Trophoblast cell (in vitro differentiated cells and primary cell): ENCODE measurements at regions not wholly inside any gene's neighbourhood (a gene's known extent, or its start where the extent isn't known, plus 50 kb on each side); places are given as distances from the start of the nearest gene placed in this dataset.

Source experiments
- DNase-seq, 2 donors: peaks; one replicate each; pipeline ENCODE4 v3.0.0-alpha.2; 2016
- H2AFZ ChIP-seq: 2 replicates; pipeline ENCODE4 v1.6.1; 2013; ENCODE audit warnings: low read length, moderate library complexity, mild to moderate bottlenecking; ENCODE audit not compliant: insufficient read depth, poor library complexity
- H2AK5ac ChIP-seq: 2 replicates; pipeline ENCODE4 v1.6.1; 2013; ENCODE audit warnings: mild to moderate bottlenecking, low read length
- H2BK120ac ChIP-seq: 2 replicates; pipeline ENCODE4 v1.6.1; 2013; ENCODE audit warnings: low read length, mild to moderate bottlenecking, moderate library complexity; ENCODE audit not compliant: insufficient read depth, poor library complexity
- H2BK12ac ChIP-seq: 2 replicates; pipeline ENCODE4 v1.6.1; 2013; ENCODE audit warnings: mild to moderate bottlenecking, low read length, moderate library complexity
- H2BK5ac ChIP-seq: 2 replicates; pipeline ENCODE4 v1.6.1; 2013; ENCODE audit warnings: low read length, low read depth, moderate library complexity, mild to moderate bottlenecking; ENCODE audit not compliant: poor library complexity
- H3K14ac ChIP-seq: 2 replicates; pipeline ENCODE4 v1.6.1; 2013; ENCODE audit warnings: mild to moderate bottlenecking, low read length
- H3K18ac ChIP-seq: 2 replicates; pipeline ENCODE4 v1.6.1; 2013; ENCODE audit warnings: mild to moderate bottlenecking, low read length
- H3K23ac ChIP-seq: 2 replicates; pipeline ENCODE4 v1.6.1; 2013; ENCODE audit warnings: low read length
- H3K27ac ChIP-seq: 2 replicates; pipeline ENCODE4 v1.5.1; 2013; ENCODE audit warnings: low read depth, mild to moderate bottlenecking, inconsistent platforms, low read length, moderate library complexity
- H3K27me3 ChIP-seq: 2 replicates; pipeline ENCODE4 v1.6.1; 2013; ENCODE audit warnings: inconsistent platforms, mild to moderate bottlenecking, low read length, moderate library complexity; ENCODE audit not compliant: insufficient read depth
- H3K36me3 ChIP-seq, 2 experiments: 1 replicate in 1 of 2; 2 replicates in 1 of 2; pipeline ENCODE4 v1.6.1; 2013; ENCODE audit warnings: low read length in 2 of 2, mild to moderate bottlenecking in 2 of 2, moderate library complexity in 1 of 2; ENCODE audit not compliant: insufficient read depth in 2 of 2, control insufficient read depth in 1 of 2
- H3K4ac ChIP-seq: 2 replicates; pipeline ENCODE4 v1.6.1; 2013; ENCODE audit warnings: low read depth, mild to moderate bottlenecking, low read length, moderate library complexity
- H3K4me1 ChIP-seq, 2 experiments: 1 replicate in 1 of 2; 2 replicates in 1 of 2; pipeline ENCODE4 v1.6.1; 2013; ENCODE audit warnings: low read length in 2 of 2, mild to moderate bottlenecking in 2 of 2, moderate library complexity in 1 of 2; ENCODE audit not compliant: insufficient read depth in 2 of 2, control insufficient read depth in 1 of 2
- H3K4me2 ChIP-seq: 2 replicates; pipeline ENCODE4 v1.6.1; 2013; ENCODE audit warnings: inconsistent platforms, mild to moderate bottlenecking, low read length, moderate library complexity
- H3K4me3 ChIP-seq: 2 replicates; pipeline ENCODE4 v1.5.1; 2013; ENCODE audit warnings: mild to moderate bottlenecking, low read depth, low read length, inconsistent platforms
- H3K79me1 ChIP-seq: one replicate; pipeline ENCODE4 v1.6.1; 2013; ENCODE audit warnings: low read length
- H3K79me2 ChIP-seq: 2 replicates; pipeline ENCODE4 v1.6.1; 2013; ENCODE audit warnings: low read length, mild to moderate bottlenecking; ENCODE audit not compliant: control insufficient read depth, insufficient read depth, poor library complexity
- H3K9ac ChIP-seq: 2 replicates; pipeline ENCODE4 v1.6.1; 2013; ENCODE audit warnings: mild to moderate bottlenecking, low read length
- H3K9me3 ChIP-seq: 2 replicates; pipeline ENCODE4 v1.6.1; 2013; ENCODE audit warnings: low read depth, mild to moderate bottlenecking, control low read depth, inconsistent platforms, low read length; ENCODE audit not compliant: insufficient read depth
- H4K12ac ChIP-seq: 2 replicates; pipeline ENCODE4 v1.6.1; 2013; ENCODE audit warnings: low read depth, mild to moderate bottlenecking, low read length, moderate library complexity
- H4K8ac ChIP-seq: 2 replicates; pipeline ENCODE4 v1.6.1; 2013; ENCODE audit warnings: low read depth, mild to moderate bottlenecking, low read length, moderate library complexity
- H4K91ac ChIP-seq: one replicate; pipeline ENCODE4 v1.6.1; 2013; ENCODE audit warnings: low read depth, mild to moderate bottlenecking, low read length, moderate library complexity
- WGBS: extraction: QIAGEN DNeasy Blood & Tissue Kit; methylation state at CpG from one replicate; pipeline ENCODE4 v1.1.7; 2013; ENCODE audit warnings: missing lambda C conversion rate; ENCODE audit not compliant: insufficient read length, insufficient coverage; ENCODE audit errors: extremely low coverage; 5-methylcytosine and 5-hydroxymethylcytosine counted together

DNA sequence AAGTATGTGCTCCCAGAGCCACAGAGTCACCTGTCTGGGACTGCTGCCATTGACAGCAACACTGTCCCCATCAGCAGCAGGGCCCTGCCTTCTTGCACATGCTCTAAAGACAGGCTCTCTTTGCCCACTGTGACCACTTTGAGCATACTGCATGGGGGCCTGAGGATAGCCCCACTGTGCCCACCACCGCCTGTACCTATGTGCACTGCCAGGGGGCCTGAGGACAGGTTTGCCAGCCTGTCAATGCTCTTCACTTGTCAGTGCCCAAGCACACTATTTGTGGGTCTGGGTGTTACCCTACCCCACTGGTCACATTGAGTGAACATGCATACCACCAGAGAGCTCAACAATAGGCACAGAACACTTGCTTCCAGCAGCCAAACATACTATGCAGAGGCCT is 1137.0 kb upstream of the FANCL start:
- DNase-seq = no peak
- H3K23ac ChIP-seq = no peak overlapping the region
- H3K27ac ChIP-seq = no peak overlapping the region
- H2BK120ac ChIP-seq = no peak overlapping the region
- no peak overlapping the region for H3K18ac ChIP-seq
- peak overlapping the region; percentile 17 for H3K4me3 ChIP-seq
- H4K8ac ChIP-seq = no peak overlapping the region
- H3K79me2 ChIP-seq = no peaks in the 10 kb centered on the region
- no peak overlapping the region for H2AK5ac ChIP-seq
- H3K4me1 ChIP-seq = no peaks in the 10 kb centered on the region
- peak overlapping the region; percentile 41 for H3K9ac ChIP-seq
- H3K9me3 ChIP-seq = peaks cover 4% of the 10 kb centered on the region
- H3K4ac ChIP-seq = no peak overlapping the region
- no peak overlapping the region for H4K12ac ChIP-seq
- H3K4me2 ChIP-seq = no peak overlapping the region
- no peak overlapping the region for H3K14ac ChIP-seq
- no CpG with 5 or more reads among the region's 1 CpG for WGBS
- no peak overlapping the region for H2BK12ac ChIP-seq
- no peak overlapping the region for H2BK5ac ChIP-seq
- no peak overlapping the region for H2AFZ ChIP-seq
- H3K79me1 ChIP-seq = no peaks in the 10 kb centered on the region
- H4K91ac ChIP-seq = no peak overlapping the region
- no peaks in the 10 kb centered on the region for H3K27me3 ChIP-seq
- H3K36me3 ChIP-seq = no peaks in the 10 kb centered on the region

DNA sequence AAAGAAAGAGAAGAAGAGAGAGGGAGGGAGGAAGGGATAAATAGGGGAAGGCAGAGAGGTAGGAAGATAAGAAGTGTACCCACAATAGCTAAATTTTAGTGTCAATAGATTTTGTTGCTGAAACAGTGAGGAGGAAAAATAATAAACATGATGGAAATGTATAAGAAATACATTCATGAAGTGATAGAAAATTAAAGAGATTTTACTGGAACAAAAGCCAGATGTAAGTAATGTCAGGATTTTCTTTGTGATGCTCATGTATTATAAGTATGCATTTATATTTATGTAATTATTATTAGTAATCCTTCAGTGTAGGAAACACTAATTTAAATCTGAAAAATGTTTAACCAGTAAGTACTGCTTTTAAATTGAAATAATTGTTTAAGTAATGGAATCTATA is 1125.2 kb upstream of the FANCL start:
- Histone ChIP-seq H3K23ac (no peak overlapping the region), H3K4ac (no peak overlapping the region), H3K4me3 (no peak overlapping the region), H2BK120ac (no peak overlapping the region), H3K79me1 (no peaks in the 10 kb centered on the region), H3K9ac (no peak overlapping the region), H3K4me1 (no peaks in the 10 kb centered on the region), H3K79me2 (no peaks in the 10 kb centered on the region), H3K4me2 (no peak overlapping the region), H3K9me3 (no peaks in the 10 kb centered on the region), H3K27ac (no peak overlapping the region), H2AFZ (no peak overlapping the region), H2BK12ac (no peak overlapping the region), H2AK5ac (no peak overlapping the region), H3K36me3 (no peaks in the 10 kb centered on the region), H4K12ac (no peak overlapping the region), H4K8ac (no peak overlapping the region), H4K91ac (no peak overlapping the region), H3K14ac (no peak overlapping the region), H3K27me3 (no peaks in the 10 kb centered on the region), H3K18ac (no peak overlapping the region), H2BK5ac (no peak overlapping the region)
- no peak for DNase-seq

DNA sequence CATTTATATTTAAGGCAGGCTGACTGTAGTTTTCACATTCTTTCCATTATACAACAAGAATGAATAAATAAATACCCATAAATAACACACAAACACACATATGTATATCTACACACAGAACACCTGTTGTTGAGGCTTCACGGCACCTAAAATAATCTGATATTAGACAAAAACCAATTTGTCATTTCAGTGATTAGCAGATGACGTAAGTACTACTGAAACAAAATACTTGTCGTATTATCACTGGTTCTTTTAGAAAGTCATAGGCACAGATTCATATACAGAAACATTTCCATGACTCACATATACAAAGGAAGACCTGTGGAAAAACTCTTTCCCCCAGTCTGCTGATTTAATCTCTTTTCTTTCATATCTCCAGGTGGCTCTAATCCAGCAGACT is 1113.4 kb upstream of the FANCL start:
- Histone ChIP-seq H3K4ac (no peak overlapping the region), H2BK120ac (no peak overlapping the region), H4K12ac (no peak overlapping the region), H3K79me2 (no peaks in the 10 kb centered on the region), H3K9me3 (no peaks in the 10 kb centered on the region), H2BK12ac (no peak overlapping the region), H3K4me3 (no peak overlapping the region), H3K23ac (no peak overlapping the region), H3K27ac (no peak overlapping the region), H4K91ac (no peak overlapping the region), H3K79me1 (no peaks in the 10 kb centered on the region), H4K8ac (no peak overlapping the region), H3K27me3 (no peaks in the 10 kb centered on the region), H3K14ac (no peak overlapping the region), H3K9ac (no peak overlapping the region), H2AK5ac (no peak overlapping the region), H2BK5ac (no peak overlapping the region), H2AFZ (no peak overlapping the region), H3K4me2 (no peak overlapping the region), H3K18ac (no peak overlapping the region), H3K4me1 (no peaks in the 10 kb centered on the region), H3K36me3 (no peaks in the 10 kb centered on the region)
- DNase-seq = no peak
- no CpG with 5 or more reads among the region's 3 CpGs for WGBS

GRCh38 chr2:59353306-59353921 is 1112.3 kb upstream of the FANCL start:
- no peak overlapping the region for H2BK5ac ChIP-seq
- WGBS = no CpG with 5 or more reads among the region's 5 CpGs

More at GRCh38 chr2:59353306-59353921, 1112.3 kb upstream of the FANCL start:
- Histone ChIP-seq H3K4ac (no peak overlapping the region), H3K27ac (peak overlapping the region; percentile 6), H3K23ac (no peak overlapping the region), H3K4me1 (no peaks in the 10 kb centered on the region), H3K36me3 (no peaks in the 10 kb centered on the region), H3K9me3 (no peaks in the 10 kb centered on the region), H3K4me2 (no peak overlapping the region), H3K14ac (no peak overlapping the region), H4K12ac (no peak overlapping the region), H3K27me3 (no peaks in the 10 kb centered on the region), H3K79me1 (no peaks in the 10 kb centered on the region), H2BK120ac (no peak overlapping the region), H4K8ac (no peak overlapping the region), H2BK12ac (no peak overlapping the region), H3K79me2 (no peaks in the 10 kb centered on the region), H3K4me3 (no peak overlapping the region), H2AFZ (no peak overlapping the region), H2AK5ac (no peak overlapping the region), H3K9ac (no peak overlapping the region), H4K91ac (no peak overlapping the region), H3K18ac (no peak overlapping the region)
- DNase-seq = no peak
